COR-L47 (cell line): ENCODE measurements at regions not wholly inside any gene's neighbourhood (a gene's known extent, or its start where the extent isn't known, plus 50 kb on each side); places are given as distances from the start of the nearest gene placed in this dataset.
"Not testable (repeated sequence)": the region's sequence is repeated elsewhere in the genome, so short reads cannot be mapped to it uniquely, and the experiment has no call there.

Source experiments
- DNase-seq: peaks from one replicate; lab custom pipeline; 2025; lab: John Stamatoyannopoulos, UW

DNA sequence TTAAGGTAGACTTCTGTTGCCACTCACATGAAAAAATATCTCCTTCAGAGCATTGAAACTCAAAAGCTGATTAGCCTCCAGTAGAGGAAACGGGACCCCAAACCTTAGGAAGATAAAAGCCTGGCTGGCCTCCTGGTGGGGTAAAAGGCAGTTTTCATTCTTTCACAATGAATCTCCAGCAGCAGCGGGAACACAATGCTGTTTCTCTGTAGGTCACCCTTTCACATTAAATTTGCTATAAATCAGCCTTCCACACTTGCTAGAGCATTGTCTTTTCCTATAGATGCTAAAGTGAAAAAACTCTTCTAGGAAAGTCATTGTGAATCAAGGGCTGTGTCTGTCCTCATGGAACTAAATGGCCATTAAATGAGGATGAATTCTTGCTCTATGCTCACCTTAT, 207.3 kb upstream of the MAGEB2 start:
- DNase-seq = no peak

DNA sequence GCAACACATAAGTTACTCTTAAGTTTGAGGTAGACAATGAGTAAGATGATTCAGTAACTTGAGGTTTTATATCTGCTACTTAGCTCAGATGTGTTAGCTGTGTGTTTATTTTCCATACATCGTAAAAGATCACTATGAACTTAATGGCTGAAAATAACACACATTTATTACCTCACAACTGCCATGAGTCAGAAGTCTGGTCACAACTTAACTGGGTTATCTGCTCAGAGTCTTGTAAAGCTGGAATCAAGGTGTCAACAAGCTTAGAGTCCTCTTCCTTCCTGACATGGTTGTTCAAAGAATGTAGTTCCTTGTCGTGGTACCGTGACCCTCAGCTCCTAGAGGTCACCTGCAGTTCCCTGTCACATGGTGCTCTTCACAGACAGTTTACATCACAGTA, 204.9 kb upstream of the MAGEB2 start:
- no peak for DNase-seq

DNA sequence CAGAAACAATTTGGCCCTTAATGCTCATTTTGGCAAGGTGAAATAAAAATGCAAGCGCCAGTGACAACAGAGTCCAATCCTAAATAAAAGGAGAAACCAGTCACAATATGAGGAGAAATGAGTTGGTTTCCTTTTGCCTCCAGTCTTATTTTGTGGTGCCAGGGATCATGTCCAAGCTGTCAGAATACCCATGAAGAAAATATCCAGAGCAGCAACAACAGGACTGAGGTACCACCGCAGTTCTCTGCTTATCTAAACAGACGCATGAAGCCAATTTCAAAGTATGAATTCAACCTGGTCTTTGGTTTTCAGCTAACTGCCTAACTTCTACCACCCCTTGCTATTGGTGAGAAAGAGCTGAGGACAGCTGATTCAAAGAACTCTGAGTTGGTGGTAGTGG, 199.9 kb upstream of the MAGEB2 start:
- DNase-seq = no peak

GRCh38 chrX:30027636-30028035, 187.7 kb upstream of the MAGEB2 start:
- DNase-seq = no peak

- DNase-seq = not testable (repeated sequence)
These were observed 179.0 kb upstream of the MAGEB2 start for GRCh38 chrX:30036406-30036805.

GRCh38 chrX:30039768-30040167, 175.6 kb upstream of the MAGEB2 start:
- no peak for DNase-seq

DNA sequence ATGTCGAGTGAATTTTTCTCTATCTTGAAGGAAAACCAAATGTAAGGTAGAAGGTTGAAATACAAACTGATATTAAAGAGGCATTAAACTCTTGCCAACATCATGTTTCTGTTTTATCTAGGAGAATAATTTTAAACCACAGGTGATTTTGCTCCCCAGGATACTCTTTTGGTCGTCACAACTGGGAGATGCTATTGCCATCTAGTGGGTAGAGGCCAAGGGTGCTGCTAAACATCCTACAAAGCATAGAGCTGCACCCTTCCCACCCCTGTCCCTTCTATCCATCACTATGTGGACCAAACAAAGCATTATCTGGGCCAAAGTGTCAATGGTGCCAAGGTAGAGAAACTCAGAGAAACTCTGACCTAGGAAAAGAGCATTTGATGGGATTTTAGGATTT, 154.6 kb upstream of the MAGEB2 start:
- DNase-seq = peak; percentile 2

DNA sequence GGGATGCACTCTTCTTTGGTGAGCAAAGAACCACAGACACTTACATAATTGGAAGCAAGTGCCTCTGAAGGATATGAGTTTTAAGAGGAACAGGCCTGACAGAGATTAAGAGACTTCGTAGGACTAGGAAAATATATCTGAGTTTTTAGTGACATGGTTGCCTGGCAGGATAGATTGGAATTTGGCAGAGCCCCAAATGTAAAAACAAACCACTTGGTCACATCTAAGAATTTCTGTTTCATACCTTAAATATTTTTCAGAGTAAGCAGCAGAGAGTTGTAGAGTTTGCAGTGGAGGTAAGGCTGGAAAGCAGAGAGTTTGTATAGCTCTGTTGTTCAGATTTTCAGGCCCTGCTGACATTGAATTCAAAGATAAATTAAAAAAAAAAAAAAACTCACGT, 150.1 kb upstream of the MAGEB2 start:
- no peak for DNase-seq

DNA sequence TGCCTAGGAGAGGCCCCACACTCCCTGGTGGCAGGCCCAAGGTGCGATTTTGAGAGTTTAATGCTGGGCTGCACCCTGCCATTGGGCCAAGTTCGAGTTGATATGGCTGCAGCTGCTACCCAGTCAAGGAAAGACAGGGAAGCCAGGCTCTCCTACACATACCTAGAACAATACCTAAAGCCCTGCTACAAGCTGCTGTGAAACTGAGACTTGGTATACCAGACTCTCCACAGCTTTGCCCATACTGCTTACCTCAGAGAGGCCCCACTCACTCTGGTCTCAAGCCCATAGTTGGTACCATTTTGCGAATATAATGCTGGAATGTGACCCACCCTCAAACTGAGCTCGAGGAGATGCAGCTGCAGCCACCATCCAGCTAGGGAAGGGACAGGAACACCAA, 147.7 kb upstream of the MAGEB2 start:
- no peak for DNase-seq

GRCh38 chrX:30085571-30085970, 129.8 kb upstream of the MAGEB2 start:
- no peak for DNase-seq

- no peak for DNase-seq
These were observed 103.9 kb upstream of the MAGEB2 start for GRCh38 chrX:30111431-30111830.

DNA sequence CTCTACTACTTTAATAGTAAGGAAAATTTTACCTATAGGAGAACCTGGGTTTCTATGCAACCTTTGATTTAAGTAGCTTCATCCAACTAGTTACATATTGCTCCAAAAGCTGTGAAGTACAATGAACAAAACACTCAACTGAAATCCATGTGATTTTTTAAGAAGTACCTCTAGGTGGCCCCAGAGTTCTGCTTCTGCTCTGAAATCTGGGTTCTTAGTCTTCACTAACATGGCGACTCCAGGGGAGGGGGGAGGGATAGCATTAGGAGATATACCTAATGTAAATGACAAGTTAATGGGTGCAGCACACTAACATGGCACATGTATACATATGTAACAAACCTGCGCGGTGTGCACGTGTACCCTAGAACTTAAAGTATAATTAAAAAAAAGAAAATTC, 73.4 kb upstream of the MAGEB2 start:
- peak; percentile 43 for DNase-seq

DNA sequence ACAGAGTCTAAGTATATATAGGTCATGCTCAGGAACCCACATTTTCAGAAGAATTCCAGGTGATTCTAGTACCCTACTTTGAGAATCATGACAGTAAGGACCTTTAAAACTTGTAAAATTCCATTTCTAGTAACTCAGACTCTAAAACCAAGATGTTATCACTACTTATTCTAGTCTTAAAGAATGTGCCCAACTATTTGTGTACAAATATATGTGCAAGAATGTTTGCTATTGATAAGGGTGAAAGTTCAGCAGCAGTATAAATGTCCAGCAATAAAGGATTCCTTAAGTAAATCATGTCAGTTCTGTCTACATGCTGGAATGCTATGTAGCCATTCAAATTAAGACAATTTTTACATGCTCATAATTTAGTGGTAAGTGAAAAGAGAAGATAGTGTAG, 71.1 kb upstream of the MAGEB2 start:
- DNase-seq = no peak

- no peak for DNase-seq
These were observed 70.2 kb upstream of the MAGEB2 start for GRCh38 chrX:30144971-30145731.

DNA sequence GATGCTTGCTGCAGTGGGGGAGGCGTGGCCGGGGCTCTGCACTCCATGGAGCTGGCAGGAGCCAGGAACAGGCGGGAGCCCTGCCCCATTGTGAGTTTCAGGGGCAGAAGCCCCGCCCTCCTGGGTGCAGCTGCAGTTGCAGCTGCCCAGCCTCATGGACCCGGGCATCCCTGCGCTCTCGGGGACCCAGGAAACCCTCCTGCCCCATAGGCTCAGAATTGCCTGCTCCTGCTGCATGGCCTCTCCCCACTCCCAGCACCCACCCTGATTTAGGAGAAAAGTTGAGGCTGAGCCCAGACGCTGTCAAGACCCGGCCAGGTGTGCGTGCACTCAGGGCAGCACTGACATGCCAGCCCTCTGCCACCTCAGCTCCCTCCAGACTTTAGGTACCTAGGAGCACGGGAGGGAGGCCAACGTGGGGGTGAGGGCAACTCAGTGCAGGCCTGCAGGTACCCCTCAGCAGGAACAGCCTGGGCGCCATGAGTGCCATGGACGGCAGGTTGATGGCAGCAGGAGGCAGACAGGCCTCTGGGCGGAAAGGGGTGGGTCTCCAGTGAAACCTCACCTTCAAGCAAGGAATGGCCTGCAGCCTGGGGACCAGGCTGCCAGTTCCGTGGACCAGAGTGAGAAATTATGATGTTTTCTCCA, 67.2 kb upstream of the MAGEB2 start:
- DNase-seq = no peak

GRCh38 chrX:30149206-30149605, 66.2 kb upstream of the MAGEB2 start:
- DNase-seq = not testable (repeated sequence)

DNA sequence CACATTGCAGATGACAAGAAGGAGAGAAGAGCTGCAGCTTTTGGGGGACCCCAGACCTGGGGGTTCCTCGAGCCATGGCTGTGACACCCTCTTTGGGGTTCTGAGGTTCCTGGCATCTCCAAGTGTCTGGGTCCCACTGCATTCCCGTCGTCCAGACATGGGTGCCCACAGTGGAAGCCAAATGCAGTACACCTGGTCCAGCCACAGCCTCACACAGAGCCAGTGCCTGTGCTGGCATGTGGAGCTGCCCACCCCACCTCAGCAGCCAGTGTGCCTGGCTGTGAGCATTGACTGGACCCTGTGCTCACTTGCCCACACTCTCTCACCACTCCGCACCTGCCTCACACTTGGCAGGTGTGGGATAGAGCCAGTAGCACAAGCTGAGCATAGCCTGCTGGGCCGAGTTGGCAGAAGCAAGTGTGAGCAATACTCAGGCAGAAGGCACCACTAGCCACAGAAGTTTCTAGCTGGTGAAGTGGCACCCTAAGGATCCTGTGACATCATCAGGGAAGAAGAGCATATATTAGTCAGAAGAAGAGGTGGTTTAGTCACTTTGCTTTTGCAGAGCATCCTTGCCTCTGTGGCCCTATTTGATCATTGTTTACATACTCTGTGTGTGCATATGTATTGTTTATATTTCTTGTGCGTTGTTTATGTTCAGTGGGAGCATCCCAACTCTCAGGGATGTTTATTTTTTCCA, 65.0 kb upstream of the MAGEB2 start:
- DNase-seq = no peak

GRCh38 chrX:30151964-30152363, 63.4 kb upstream of the MAGEB2 start:
- DNase-seq = no peak

- DNase-seq = no peak
These were observed 62.0 kb upstream of the MAGEB2 start for GRCh38 chrX:30153175-30153880.

DNA sequence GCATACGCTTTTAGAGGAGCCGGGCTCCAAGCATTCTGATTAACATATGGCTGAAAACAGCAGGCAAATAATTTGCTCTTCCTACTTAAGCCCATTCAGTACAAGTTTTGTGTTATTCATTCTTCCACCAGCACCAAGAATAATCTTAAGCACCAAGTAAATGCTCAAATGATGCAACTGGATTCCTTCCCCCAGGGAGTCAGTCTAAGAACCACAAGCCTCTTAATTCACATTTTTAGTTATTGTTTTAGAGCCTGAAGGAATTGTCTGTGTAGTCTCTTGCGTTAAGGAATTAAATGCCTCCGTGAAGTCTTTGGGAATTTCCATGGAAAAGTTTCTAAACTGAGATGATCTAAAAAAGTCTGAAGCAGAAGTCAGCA, 61.5 kb upstream of the MAGEB2 start:
- no peak for DNase-seq

GRCh38 chrX:30156009-30156408, 59.4 kb upstream of the MAGEB2 start:
- no peak for DNase-seq

DNA sequence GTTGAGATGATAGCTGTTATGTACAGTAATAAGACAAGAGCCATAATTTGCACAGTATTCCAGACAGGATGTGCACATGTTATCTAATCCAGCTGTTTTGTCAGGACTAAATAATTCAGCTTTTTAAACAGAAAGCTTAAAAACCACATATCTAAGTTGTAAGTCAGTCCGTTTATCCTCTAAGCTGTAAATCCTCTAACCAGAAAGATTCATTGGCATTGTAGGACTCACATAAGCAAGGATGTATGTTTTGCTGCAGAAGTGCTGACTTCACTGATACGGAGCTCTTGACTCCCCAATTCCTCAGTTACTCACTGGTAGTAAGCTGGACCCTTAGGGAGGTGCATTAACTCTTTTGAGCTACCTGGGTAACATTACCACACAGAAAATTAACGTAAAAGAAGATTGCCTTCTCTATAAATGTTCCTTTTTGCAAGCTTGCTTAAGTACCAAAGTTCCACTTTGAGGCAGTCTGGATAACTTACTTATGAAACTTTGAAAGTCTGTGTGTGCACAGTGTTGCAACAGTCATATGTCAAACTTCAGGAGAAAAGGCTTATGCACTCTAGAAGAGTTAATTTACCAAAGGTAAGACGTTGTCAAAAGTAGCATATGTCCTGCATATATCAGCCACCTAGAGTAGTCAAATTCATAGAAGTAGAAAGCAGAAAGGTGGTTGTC, 58.3 kb upstream of the MAGEB2 start:
- DNase-seq = no peak
